Aorta (tissue), 5 donors: ENCODE measurements at regions not wholly inside any gene's neighbourhood (a gene's known extent, or its start where the extent isn't known, plus 50 kb on each side); places are given as distances from the start of the nearest gene placed in this dataset.

Source experiments
- ATAC-seq: fragments of 200-7000 bp; cut with Tn5 transposase; one replicate; pipeline ENCODE4 v1.9.1; 2022; ENCODE audit warnings: moderate library complexity; ENCODE audit not compliant: low FRiP score
- DNase-seq, 2 donors: peaks; one replicate each; pipeline ENCODE4 v3.0.0-alpha.2; 2020
- H3K27ac ChIP-seq, 2 donors: one replicate each; pipeline ENCODE4 v1.5.1; 2013; ENCODE audit warnings: low read length in 2 of 2, mild to moderate bottlenecking in 2 of 2, moderate library complexity in 2 of 2, control low read depth in 1 of 2, inconsistent platforms in 1 of 2, low read depth in 1 of 2
- H3K27me3 ChIP-seq, 2 donors: one replicate each; pipeline ENCODE4 v1.6.1; 2013; ENCODE audit warnings: control low read depth in 1 of 2, low read length in 1 of 2, mild to moderate bottlenecking in 1 of 2, moderate library complexity in 1 of 2; ENCODE audit not compliant: insufficient read depth in 2 of 2, control insufficient read depth in 1 of 2
- H3K36me3 ChIP-seq, 2 donors: one replicate each; pipeline ENCODE4 v1.6.1; 2013; ENCODE audit warnings: control low read depth in 1 of 2, low read length in 1 of 2, mild to moderate bottlenecking in 1 of 2; ENCODE audit not compliant: insufficient read depth in 2 of 2, control insufficient read depth in 1 of 2
- H3K4me1 ChIP-seq, 2 donors: one replicate each; pipeline ENCODE4 v1.6.1; 2013; ENCODE audit warnings: low read length in 2 of 2, control low read depth in 1 of 2, mild to moderate bottlenecking in 1 of 2, moderate library complexity in 1 of 2; ENCODE audit not compliant: insufficient read depth in 2 of 2, control insufficient read depth in 1 of 2
- H3K4me3 ChIP-seq, 2 donors: one replicate each; pipeline ENCODE4 v1.5.1; 2013; ENCODE audit warnings: low read length in 2 of 2, control low read depth in 1 of 2, mild to moderate bottlenecking in 1 of 2
- H3K9me3 ChIP-seq: one replicate; pipeline ENCODE4 v1.6.1; 2013; ENCODE audit warnings: mild to moderate bottlenecking, low read length; ENCODE audit not compliant: control insufficient read depth
- WGBS, 2 donors: extraction: QIAGEN DNeasy Blood & Tissue Kit; methylation state at CpG; one replicate each; pipeline ENCODE4 v1.1.7; 2013; 5-methylcytosine and 5-hydroxymethylcytosine counted together
- intact Hi-C, 2 donors: fragments of 100-400 bp; cut with DNase I; formaldehyde crosslinking; loops; one replicate each; pipeline versions ENCODE4 v1.14.2 to v1.15.0; 2022
- donor health status: healthy with polysubstance abuse.
- donor health status: Bipolar disorder and iron deficiency.
- donor health status: DM: no; HTN: no; CAD: no.
- donor health status: DM: no; HTN: no; CAD: no.
- donor health status: DM: yes; HTN: yes; CAD: no.

DNA sequence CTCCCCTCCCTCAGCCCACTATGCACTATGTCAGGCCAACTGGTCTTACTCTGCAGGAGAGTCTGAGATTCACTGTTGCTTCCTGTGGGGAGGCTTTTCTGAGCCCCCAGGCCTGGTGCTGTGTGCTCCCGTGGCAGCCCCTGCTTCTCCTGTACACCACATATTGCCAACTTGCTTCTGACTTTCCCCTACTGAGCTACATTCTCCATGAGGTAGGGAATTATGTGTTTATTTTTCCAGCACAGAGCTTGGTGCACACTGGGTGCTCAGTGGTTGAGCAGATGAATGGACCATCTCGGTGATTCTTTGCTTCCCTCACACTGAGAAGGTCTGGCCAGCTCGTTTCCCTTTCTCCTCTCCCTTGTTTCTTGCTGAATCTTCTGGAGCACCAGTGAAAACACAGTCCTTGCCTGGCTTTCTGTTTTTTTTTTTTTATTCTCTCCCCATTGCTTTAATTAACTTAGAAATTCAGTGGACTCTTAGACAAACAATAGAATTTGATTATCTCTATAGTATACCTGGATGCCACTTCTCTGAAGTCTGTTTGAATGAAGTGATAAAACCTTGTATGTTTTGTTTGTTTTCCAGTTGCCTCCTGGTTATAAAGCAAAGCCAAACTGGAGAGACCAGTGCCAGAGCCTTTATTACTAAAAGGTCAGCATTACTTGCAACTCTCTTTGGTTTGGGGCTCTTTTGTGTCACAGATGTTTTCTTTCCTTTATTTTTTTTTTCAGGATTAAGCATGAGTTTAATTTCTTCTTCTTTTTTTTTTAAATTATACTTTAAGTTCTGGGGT lies 50.3 kb upstream of the CNIH3 start:
- DNase-seq, result no peak
- H3K4me3 ChIP-seq, result no peak overlapping the region
- H3K27me3 ChIP-seq, result no peaks in the 10 kb centered on the region
- WGBS, 2 donors, result 57 to 59% methylated on average over 3 of the region's 3 CpGs
- H3K36me3 ChIP-seq, result no peaks in the 10 kb centered on the region
- ATAC-seq, result no peak
- no peak overlapping the region for H3K27ac ChIP-seq
- H3K4me1 ChIP-seq, result no peaks in the 10 kb centered on the region
- intact Hi-C loops, result no loop called here
- H3K9me3 ChIP-seq, result no peaks in the 10 kb centered on the region
